Naive thymus-derived CD8-positive, alpha-beta T cell (primary cell): ENCODE measurements at regions not wholly inside any gene's neighbourhood (a gene's known extent, or its start where the extent isn't known, plus 50 kb on each side); places are given as distances from the start of the nearest gene placed in this dataset.

ENCODE experiments used
- ATAC-seq, 2 donors: fragments of 150-1000 bp; cut with Tn5 transposase in 1 of 2; sonication (Bioruptor Pico), chemical (Tn5 transposase) in 1 of 2; 1 replicate in 1 of 2; 2 replicates in 1 of 2; pipeline ENCODE4 v1.10.0; 2021; ENCODE audit warnings: mild to moderate bottlenecking in 2 of 2, moderate library complexity in 2 of 2
- POLR2A ChIA-PET: fragments of 350-600 bp; sonication (Branson Sonifier 250); formaldehyde crosslinking; loops from one replicate; lab custom pipeline; 2021; ENCODE audit warnings: antibody characterized with exemption; lab: Charles Lee
- DNase-seq, 10 donors: peaks; one replicate each; pipeline versions ENCODE4 v3.0.0 to v3.0.0-alpha.2; 2020 to 2022
- H3K27ac Mint-ChIP-seq, 10 donors: one replicate each; pipeline ENCODE4 v1.8.0; 2020 to 2022; ENCODE audit warnings: mild to moderate bottlenecking in 10 of 10, mixed read lengths in 10 of 10, moderate library complexity in 4 of 10, inconsistent platforms in 1 of 10
- H3K27me3 Mint-ChIP-seq, 5 donors: one replicate each; pipeline ENCODE4 v1.8.0; 2021 to 2022; ENCODE audit warnings: mixed read lengths in 5 of 5
- H3K36me3 Mint-ChIP-seq, 3 donors: one replicate each; pipeline ENCODE4 v1.8.0; 2020 to 2022; ENCODE audit warnings: mixed read lengths in 3 of 3, mild to moderate bottlenecking in 2 of 3, inconsistent platforms in 1 of 3
- H3K4me1 Mint-ChIP-seq, 4 donors: one replicate each; pipeline ENCODE4 v1.8.0; 2021 to 2022; ENCODE audit warnings: mixed read lengths in 4 of 4
- H3K4me3 Mint-ChIP-seq, 10 donors: one replicate each; pipeline ENCODE4 v1.8.0; 2020 to 2022; ENCODE audit warnings: mild to moderate bottlenecking in 10 of 10, mixed read lengths in 10 of 10, moderate library complexity in 6 of 10, inconsistent platforms in 1 of 10
- H3K9me3 Mint-ChIP-seq, 9 donors: one replicate each; pipeline ENCODE4 v1.8.0; 2020 to 2022; ENCODE audit warnings: mixed read lengths in 9 of 9, mild to moderate bottlenecking in 3 of 9, inconsistent platforms in 1 of 9, moderate library complexity in 1 of 9

- Mint-ChIP-seq H3K9me3 (peaks cover 0 to 15% (median 7%) of the 10 kb centered on the region in 9 donors), H3K4me1 (no peaks in the 10 kb centered on the region), H3K27me3 (no peaks in the 10 kb centered on the region), H3K4me3 (no peak overlapping the region), H3K27ac (no peak overlapping the region), H3K36me3 (no peaks in the 10 kb centered on the region)
- ATAC-seq (no peak), DNase-seq (no peak)
- POLR2A ChIA-PET: no interaction called here
These were observed 1124.3 kb downstream of the AMY1C start for GRCh38 chr1:104874044-104874443.

- ATAC-seq (no peak), DNase-seq (no peak)
- Mint-ChIP-seq H3K4me1 (no peaks in the 10 kb centered on the region), H3K9me3 (peaks cover 0 to 10% (median 6%) of the 10 kb centered on the region in 9 donors), H3K27me3 (no peaks in the 10 kb centered on the region), H3K27ac (no peak overlapping the region), H3K36me3 (no peaks in the 10 kb centered on the region), H3K4me3 (no peak overlapping the region)
- POLR2A ChIA-PET: no interaction called here
These were observed 1128.7 kb downstream of the AMY1C start for GRCh38 chr1:104878203-104878909.

- no peak overlapping the region for H3K27ac Mint-ChIP-seq
- H3K36me3 Mint-ChIP-seq: peaks cover 0 to 2% (median 0%) of the 10 kb centered on the region in 3 donors
- H3K4me3 Mint-ChIP-seq: no peak overlapping the region
- no peak for ATAC-seq
- H3K9me3 Mint-ChIP-seq: peaks cover 0 to 24% (median 9%) of the 10 kb centered on the region in 9 donors
- H3K4me1 Mint-ChIP-seq: no peaks in the 10 kb centered on the region
- POLR2A ChIA-PET: no interaction called here
- DNase-seq: no peak
- no peaks in the 10 kb centered on the region for H3K27me3 Mint-ChIP-seq
These were observed 1135.2 kb downstream of the AMY1C start for GRCh38 chr1:104884939-104885338.

- POLR2A ChIA-PET: no interaction called here
- DNase-seq (no peak), ATAC-seq (no peak)
- Mint-ChIP-seq H3K36me3 (peaks cover 0 to 7% (median 0%) of the 10 kb centered on the region in 3 donors), H3K27me3 (no peaks in the 10 kb centered on the region), H3K9me3 (peaks cover 6 to 37% (median 14%) of the 10 kb centered on the region in 9 donors), H3K4me3 (no peak overlapping the region), H3K27ac (no peak overlapping the region), H3K4me1 (no peaks in the 10 kb centered on the region)
These were observed 1155.6 kb downstream of the AMY1C start for GRCh38 chr1:104905322-104905721.

- POLR2A ChIA-PET: no interaction called here
- H3K27ac Mint-ChIP-seq: no peak overlapping the region
- no peak for DNase-seq
- H3K4me1 Mint-ChIP-seq: no peaks in the 10 kb centered on the region
- ATAC-seq: no peak
- H3K27me3 Mint-ChIP-seq: no peaks in the 10 kb centered on the region
- peaks cover 0 to 7% (median 0%) of the 10 kb centered on the region in 3 donors for H3K36me3 Mint-ChIP-seq
- H3K9me3 Mint-ChIP-seq: peaks cover 6 to 40% (median 15%) of the 10 kb centered on the region in 9 donors
- no peak overlapping the region for H3K4me3 Mint-ChIP-seq
These were observed 1156.4 kb downstream of the AMY1C start for GRCh38 chr1:104906141-104906540.

GRCh38 chr1:104919188-104919587, 1169.5 kb downstream of the AMY1C start:
- H3K4me3 Mint-ChIP-seq: no peak overlapping the region
- no peaks in the 10 kb centered on the region for H3K4me1 Mint-ChIP-seq
- H3K27me3 Mint-ChIP-seq: no peaks in the 10 kb centered on the region
- H3K36me3 Mint-ChIP-seq: peaks cover 0 to 5% (median 0%) of the 10 kb centered on the region in 3 donors
- ATAC-seq (no peak), DNase-seq (no peak)
- H3K9me3 Mint-ChIP-seq: peaks cover 2 to 62% (median 18%) of the 10 kb centered on the region in 9 donors
- POLR2A ChIA-PET: no interaction called here
- no peak overlapping the region for H3K27ac Mint-ChIP-seq

GRCh38 chr1:104921525-104921924, 1171.8 kb downstream of the AMY1C start:
- POLR2A ChIA-PET: no interaction called here
- H3K4me1 Mint-ChIP-seq: no peaks in the 10 kb centered on the region
- DNase-seq (no peak), ATAC-seq (no peak)
- peaks cover 4 to 59% (median 16%) of the 10 kb centered on the region in 9 donors for H3K9me3 Mint-ChIP-seq
- H3K27me3 Mint-ChIP-seq: no peaks in the 10 kb centered on the region
- no peak overlapping the region for H3K27ac Mint-ChIP-seq
- no peak overlapping the region for H3K4me3 Mint-ChIP-seq
- peaks cover 0 to 5% (median 0%) of the 10 kb centered on the region in 3 donors for H3K36me3 Mint-ChIP-seq

- H3K36me3 Mint-ChIP-seq: peaks cover 0 to 5% (median 0%) of the 10 kb centered on the region in 3 donors
- no peak overlapping the region for H3K27ac Mint-ChIP-seq
- H3K4me1 Mint-ChIP-seq: no peaks in the 10 kb centered on the region
- H3K4me3 Mint-ChIP-seq: no peak overlapping the region
- no peaks in the 10 kb centered on the region for H3K27me3 Mint-ChIP-seq
- peaks cover 5 to 49% (median 17%) of the 10 kb centered on the region in 9 donors for H3K9me3 Mint-ChIP-seq
- DNase-seq (no peak), ATAC-seq (no peak)
- POLR2A ChIA-PET: no interaction called here
These were observed 1173.4 kb downstream of the AMY1C start for GRCh38 chr1:104923075-104923474.

GRCh38 chr1:104929280-104929679, 1179.6 kb downstream of the AMY1C start:
- POLR2A ChIA-PET: no interaction called here
- Mint-ChIP-seq H3K27ac (no peak overlapping the region), H3K36me3 (no peaks in the 10 kb centered on the region), H3K9me3 (peaks cover 3 to 35% (median 20%) of the 10 kb centered on the region in 9 donors), H3K4me1 (no peaks in the 10 kb centered on the region), H3K27me3 (no peaks in the 10 kb centered on the region), H3K4me3 (no peak overlapping the region)
- ATAC-seq (no peak), DNase-seq (no peak)

GRCh38 chr1:104932030-104932915, 1182.6 kb downstream of the AMY1C start:
- Mint-ChIP-seq H3K4me1 (no peaks in the 10 kb centered on the region), H3K27ac (no peak overlapping the region), H3K27me3 (no peaks in the 10 kb centered on the region), H3K36me3 (no peaks in the 10 kb centered on the region), H3K4me3 (no peak overlapping the region), H3K9me3 (peaks cover 0 to 35% (median 18%) of the 10 kb centered on the region in 9 donors)
- ATAC-seq (no peak), DNase-seq (no peak)
- POLR2A ChIA-PET: no interaction called here

GRCh38 chr1:104932949-104933679, 1183.4 kb downstream of the AMY1C start:
- Mint-ChIP-seq H3K27ac (no peak overlapping the region), H3K9me3 (peaks cover 0 to 34% (median 14%) of the 10 kb centered on the region in 9 donors), H3K4me1 (no peaks in the 10 kb centered on the region)

GRCh38 chr1:104933846-104934245, 1184.1 kb downstream of the AMY1C start:
- no peaks in the 10 kb centered on the region for H3K36me3 Mint-ChIP-seq
- no peak overlapping the region for H3K4me3 Mint-ChIP-seq
- no peak for ATAC-seq
- H3K9me3 Mint-ChIP-seq: peaks cover 0 to 33% (median 12%) of the 10 kb centered on the region in 9 donors
- no peaks in the 10 kb centered on the region for H3K27me3 Mint-ChIP-seq
- H3K27ac Mint-ChIP-seq: no peak overlapping the region
- H3K4me1 Mint-ChIP-seq: no peaks in the 10 kb centered on the region
- POLR2A ChIA-PET: no interaction called here
- no peak for DNase-seq

More at GRCh38 chr1:104932949-104933679, 1183.4 kb downstream of the AMY1C start:
- no peak for DNase-seq
- no peak overlapping the region for H3K4me3 Mint-ChIP-seq
- no peak for ATAC-seq
- POLR2A ChIA-PET: no interaction called here
- H3K27me3 Mint-ChIP-seq: no peaks in the 10 kb centered on the region
- H3K36me3 Mint-ChIP-seq: no peaks in the 10 kb centered on the region
